ENCODE measurements at regions not wholly inside any gene's neighbourhood (a gene's known extent, or its start where the extent isn't known, plus 50 kb on each side); places are given as distances from the start of the nearest gene placed in this dataset.

- no peak for TF ChIP-seq GATA2 (IDR thresholded peaks at IDR 0.05; ENCODE audit: low read depth, low read length)
- no peak for TF ChIP-seq GATA3 (IDR thresholded peaks at IDR 0.05; ENCODE audit: low read depth, low read length)
Measured at GRCh38 chr2:104574367-104574766, 279.5 kb upstream of the POU3F3 start.
